ENCODE measurements at regions not wholly inside any gene's neighbourhood (a gene's known extent, or its start where the extent isn't known, plus 50 kb on each side); places are given as distances from the start of the nearest gene placed in this dataset.

GRCh38 chr4:74618659-74619058 is 173.7 kb downstream of the AREG start:
- no peak overlapping the region for H3K4me3 ChIP-seq (replicated peaks in 1 of 3; ENCODE audit: insufficient read depth in 1 of 3, low read depth in 2 of 3, low read length in 3 of 3)
- ChIA-PET POLR2A (no interaction called here), CTCF (ENCODE audit: low intra/inter-chr PET ratio, low total read pairs) (no interaction called here)
- no peak overlapping the region for H3K27ac ChIP-seq (ENCODE audit: extremely low read length, insufficient read depth, low read length)
- in situ Hi-C loops (cut with HindIII; ENCODE audit: extremely low pct_ligation_motif_present, low pct_unique_long_range_greater_than_20kb): no loop called here
- H3K79me2 ChIP-seq (ENCODE audit: insufficient read depth, low read length): no peaks in the 10 kb centered on the region
- H3K9me3 ChIP-seq (ENCODE audit: low read length): no peaks in the 10 kb centered on the region
- no peak overlapping the region for H2AFZ ChIP-seq (ENCODE audit: low read length)
- intact Hi-C loops (cut with micrococcal nuclease; ENCODE audit: unreplicated experiment): no loop called here
- H3K36me3 ChIP-seq (replicated peaks in 1 of 2; ENCODE audit: control insufficient read depth in 1 of 2, insufficient read depth in 2 of 2, low read length in 2 of 2): no peaks in the 10 kb centered on the region
- no peak overlapping the region for H3K9ac ChIP-seq (ENCODE audit: insufficient read depth, low read depth, low read length)
- DNase-seq (ENCODE audit: low spot score): no peak
- no peaks in the 10 kb centered on the region for H3K27me3 ChIP-seq (ENCODE audit: control insufficient read depth in 1 of 2, insufficient read depth in 2 of 2, low read length in 2 of 2)
- no peaks in the 10 kb centered on the region for H4K20me1 ChIP-seq (ENCODE audit: insufficient read depth, low read length)
- BruUV-seq (replicated peaks): no TSS peak
- 50% methylated on average over 1 of the region's 1 CpG for WGBS (ENCODE audit: low lambda C conversion rate)
- peaks cover 12% of the 10 kb centered on the region for H3K4me1 ChIP-seq (ENCODE audit: insufficient read depth, low read length)
- H3K4me2 ChIP-seq (ENCODE audit: low read depth, low read length): no peak overlapping the region
- ATAC-seq: no peak
- no peak for FAIRE-seq
- TF ChIP-seq CTCF (CRISPR knock-in tag; IDR thresholded peaks at IDR 0.05) (no peak), HNRNPUL1 (IDR thresholded peaks at IDR 0.05; ENCODE audit: low read depth, low read length) (no peak), ZNF644 (CRISPR knock-in tag; IDR thresholded peaks at IDR 0.05; ENCODE audit: low read depth) (no peak), SALL2 (CRISPR knock-in tag; IDR thresholded peaks at IDR 0.05) (no peak), ZNF501 (CRISPR knock-in tag; IDR thresholded peaks at IDR 0.05) (no peak), ZNF703 (CRISPR knock-in tag; IDR thresholded peaks at IDR 0.05; ENCODE audit: borderline replicate concordance) (no peak), SNAPC2 (CRISPR knock-in tag; IDR thresholded peaks at IDR 0.05) (no peak), U2AF2 (IDR thresholded peaks at IDR 0.05; ENCODE audit: low read depth, low read length) (no peak), NKX3-1 (CRISPR knock-in tag; IDR thresholded peaks at IDR 0.05) (no peak), ZNF251 (CRISPR knock-in tag; IDR thresholded peaks at IDR 0.05) (no peak), STAG1 (CRISPR knock-in tag; IDR thresholded peaks at IDR 0.05) (no peak), STAT5B (CRISPR knock-in tag; IDR thresholded peaks at IDR 0.05) (no peak), KLF16 (CRISPR knock-in tag; IDR thresholded peaks at IDR 0.05) (no peak), ZNF224 (CRISPR knock-in tag; IDR thresholded peaks at IDR 0.05) (no peak), ZNF318 (CRISPR knock-in tag; IDR thresholded peaks at IDR 0.05) (no peak)
